SK-N-SH (cell line): ENCODE measurements at regions not wholly inside any gene's neighbourhood (a gene's known extent, or its start where the extent isn't known, plus 50 kb on each side); places are given as distances from the start of the nearest gene placed in this dataset.

Source experiments
- FOXM1 ChIP-seq: IDR thresholded peaks from 2 replicates; pipeline ENCODE4 v1.4.0; 2012; ENCODE audit warnings: low read depth, mild to moderate bottlenecking
- RAD21 ChIP-seq: IDR thresholded peaks from 2 replicates; pipeline ENCODE4 v1.6.1; 2012; ENCODE audit warnings: mild to moderate bottlenecking, low read length
- RCOR1 ChIP-seq: fragments of 150-350 bp; IDR thresholded peaks from 2 replicates; pipeline ENCODE4 v1.6.1; 2017; ENCODE audit warnings: antibody characterized with exemption, low read length
- TF ChIP-seq, protein P1 (sequence below): fragments of 200-600 bp; sonication (generic); IDR thresholded peaks from 2 replicates; pipeline ENCODE4 v1.6.1; 2017; ENCODE audit warnings: antibody characterized with exemption, mild to moderate bottlenecking, moderate library complexity

DNA sequence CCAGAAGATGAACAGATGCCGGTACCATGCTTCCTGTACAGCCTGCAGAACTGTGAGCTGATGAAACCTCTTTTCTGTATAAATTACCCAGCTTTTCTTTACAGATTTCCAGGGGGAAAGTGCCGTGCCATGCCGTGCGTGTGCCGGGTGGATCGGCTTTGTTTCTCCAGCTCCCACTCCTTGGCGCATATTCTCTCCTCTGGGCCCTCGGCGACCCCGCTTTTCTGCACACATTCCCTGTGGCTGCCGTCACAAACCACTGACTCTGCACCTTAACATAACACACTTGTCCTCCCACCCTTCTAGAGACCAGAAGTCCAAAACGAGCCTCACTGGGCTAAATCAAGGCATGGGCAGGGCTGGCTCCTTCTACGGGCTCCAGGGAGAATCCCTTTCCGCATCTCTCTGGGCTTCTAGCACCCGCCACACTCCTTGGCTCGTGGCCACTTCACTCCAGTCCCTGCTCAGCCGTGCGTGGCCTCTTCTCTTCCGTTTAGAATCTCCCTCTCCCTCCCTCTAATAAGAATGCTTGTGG lies 164.9 kb downstream of the C16orf95 start:
- TF ChIP-seq, protein P1, sequence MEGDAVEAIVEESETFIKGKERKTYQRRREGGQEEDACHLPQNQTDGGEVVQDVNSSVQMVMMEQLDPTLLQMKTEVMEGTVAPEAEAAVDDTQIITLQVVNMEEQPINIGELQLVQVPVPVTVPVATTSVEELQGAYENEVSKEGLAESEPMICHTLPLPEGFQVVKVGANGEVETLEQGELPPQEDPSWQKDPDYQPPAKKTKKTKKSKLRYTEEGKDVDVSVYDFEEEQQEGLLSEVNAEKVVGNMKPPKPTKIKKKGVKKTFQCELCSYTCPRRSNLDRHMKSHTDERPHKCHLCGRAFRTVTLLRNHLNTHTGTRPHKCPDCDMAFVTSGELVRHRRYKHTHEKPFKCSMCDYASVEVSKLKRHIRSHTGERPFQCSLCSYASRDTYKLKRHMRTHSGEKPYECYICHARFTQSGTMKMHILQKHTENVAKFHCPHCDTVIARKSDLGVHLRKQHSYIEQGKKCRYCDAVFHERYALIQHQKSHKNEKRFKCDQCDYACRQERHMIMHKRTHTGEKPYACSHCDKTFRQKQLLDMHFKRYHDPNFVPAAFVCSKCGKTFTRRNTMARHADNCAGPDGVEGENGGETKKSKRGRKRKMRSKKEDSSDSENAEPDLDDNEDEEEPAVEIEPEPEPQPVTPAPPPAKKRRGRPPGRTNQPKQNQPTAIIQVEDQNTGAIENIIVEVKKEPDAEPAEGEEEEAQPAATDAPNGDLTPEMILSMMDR: no peak
- TF ChIP-seq RAD21 (no peak), FOXM1 (no peak), RCOR1 (no peak)
